NT2/D1 (cell line): ENCODE measurements at regions not wholly inside any gene's neighbourhood (a gene's known extent, or its start where the extent isn't known, plus 50 kb on each side); places are given as distances from the start of the nearest gene placed in this dataset.

Source experiments
- YY1 ChIP-seq: IDR thresholded peaks from 2 replicates; pipeline ENCODE4 v1.6.1; 2011; ENCODE audit not compliant: insufficient read length, insufficient read depth
- ZNF274 ChIP-seq: IDR thresholded peaks from 2 replicates; pipeline ENCODE4 v1.6.1; 2011; ENCODE audit warnings: mild to moderate bottlenecking, low read depth, low read length

- TF ChIP-seq ZNF274 (no peak), YY1 (no peak)
These were observed 111.1 kb upstream of the GPR149 start for GRCh38 chr3:154540950-154541604.
